Mesothelial cell of epicardium (in vitro differentiated cells): ENCODE measurements at regions not wholly inside any gene's neighbourhood (a gene's known extent, or its start where the extent isn't known, plus 50 kb on each side); places are given as distances from the start of the nearest gene placed in this dataset.
A peak's percentile ranks its signal among the peaks of the same experiment; 100 is the strongest.

Source experiments
- DNase-seq, 2 experiments: peaks; one replicate each; pipeline ENCODE4 v3.0.0; 2021; ENCODE audit warnings: low spot score in 2 of 2; ENCODE audit not compliant: unreplicated experiment in 2 of 2
- H3K27ac Mint-ChIP-seq: 2 replicates; pipeline ENCODE4 v1.8.0; 2021; ENCODE audit warnings: mixed read lengths
- H3K27me3 Mint-ChIP-seq: 2 replicates; pipeline ENCODE4 v1.8.0; 2021; ENCODE audit warnings: low read depth, mixed read lengths
- H3K36me3 Mint-ChIP-seq: 2 replicates; pipeline ENCODE4 v1.8.0; 2021; ENCODE audit warnings: mixed read lengths
- H3K4me1 Mint-ChIP-seq: 2 replicates; pipeline ENCODE4 v1.8.0; 2021; ENCODE audit warnings: mixed read lengths
- H3K4me3 Mint-ChIP-seq: 2 replicates; pipeline ENCODE4 v1.8.0; 2021; ENCODE audit warnings: mild to moderate bottlenecking, moderate library complexity, mixed read lengths
- H3K9me3 Mint-ChIP-seq: 2 replicates; pipeline ENCODE4 v1.8.0; 2021; ENCODE audit warnings: mixed read lengths
- TF ChIP-seq, protein P1 (sequence below): fragments of 200-600 bp; sonication (generic); IDR thresholded peaks from one replicate; pipeline ENCODE4 v1.5.0; 2021; ENCODE audit warnings: antibody characterized with exemption; ENCODE audit not compliant: unreplicated experiment

DNA sequence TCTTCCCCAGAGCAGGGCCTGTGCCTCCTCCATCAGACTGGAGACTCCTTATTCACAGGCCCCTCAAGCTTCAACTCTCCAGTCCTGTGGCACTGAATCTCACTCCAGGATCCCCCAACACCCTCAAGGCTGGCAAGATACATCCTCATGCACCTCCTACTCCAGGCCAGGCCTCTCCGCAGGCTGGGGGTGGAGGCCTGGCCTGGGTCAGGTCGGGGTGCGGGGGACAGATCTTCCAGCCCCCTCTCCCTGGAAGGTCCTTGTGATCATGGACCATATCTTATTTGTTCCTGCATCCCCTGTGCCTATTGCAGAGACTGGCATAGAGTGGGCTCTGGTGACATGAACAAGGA lies 147.3 kb downstream of the SMAD6 start:
- H3K27me3 Mint-ChIP-seq = no peaks in the 10 kb centered on the region
- no peak overlapping the region for H3K4me3 Mint-ChIP-seq
- H3K9me3 Mint-ChIP-seq = no peaks in the 10 kb centered on the region
- no peaks in the 10 kb centered on the region for H3K36me3 Mint-ChIP-seq
- H3K4me1 Mint-ChIP-seq = peaks cover 73% of the 10 kb centered on the region
- no peak for DNase-seq
- TF ChIP-seq, protein P1, sequence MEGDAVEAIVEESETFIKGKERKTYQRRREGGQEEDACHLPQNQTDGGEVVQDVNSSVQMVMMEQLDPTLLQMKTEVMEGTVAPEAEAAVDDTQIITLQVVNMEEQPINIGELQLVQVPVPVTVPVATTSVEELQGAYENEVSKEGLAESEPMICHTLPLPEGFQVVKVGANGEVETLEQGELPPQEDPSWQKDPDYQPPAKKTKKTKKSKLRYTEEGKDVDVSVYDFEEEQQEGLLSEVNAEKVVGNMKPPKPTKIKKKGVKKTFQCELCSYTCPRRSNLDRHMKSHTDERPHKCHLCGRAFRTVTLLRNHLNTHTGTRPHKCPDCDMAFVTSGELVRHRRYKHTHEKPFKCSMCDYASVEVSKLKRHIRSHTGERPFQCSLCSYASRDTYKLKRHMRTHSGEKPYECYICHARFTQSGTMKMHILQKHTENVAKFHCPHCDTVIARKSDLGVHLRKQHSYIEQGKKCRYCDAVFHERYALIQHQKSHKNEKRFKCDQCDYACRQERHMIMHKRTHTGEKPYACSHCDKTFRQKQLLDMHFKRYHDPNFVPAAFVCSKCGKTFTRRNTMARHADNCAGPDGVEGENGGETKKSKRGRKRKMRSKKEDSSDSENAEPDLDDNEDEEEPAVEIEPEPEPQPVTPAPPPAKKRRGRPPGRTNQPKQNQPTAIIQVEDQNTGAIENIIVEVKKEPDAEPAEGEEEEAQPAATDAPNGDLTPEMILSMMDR = no peak
- peak overlapping the region; percentile 97 for H3K27ac Mint-ChIP-seq

DNA sequence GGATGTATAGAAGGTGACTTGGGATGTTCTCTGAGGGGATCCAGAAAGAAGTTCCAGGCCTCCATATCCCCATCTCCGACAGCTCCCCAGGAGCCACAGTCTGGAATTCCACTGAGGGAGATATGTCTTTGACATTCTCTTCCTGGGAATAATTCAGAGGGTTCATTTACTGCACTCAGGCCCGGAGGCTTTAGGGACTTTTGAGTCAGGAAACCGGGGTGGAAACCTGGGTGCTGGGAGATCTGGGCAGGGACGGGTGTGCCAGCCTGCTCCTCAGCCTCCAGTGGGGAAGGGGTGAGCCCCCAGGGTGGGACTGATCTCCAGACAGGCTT lies 147.7 kb downstream of the SMAD6 start:
- H3K4me3 Mint-ChIP-seq = peak overlapping the region; percentile 30
- TF ChIP-seq, protein P1 = no peak
- peaks cover 72% of the 10 kb centered on the region for H3K4me1 Mint-ChIP-seq
- peak overlapping the region; percentile 97 for H3K27ac Mint-ChIP-seq
- no peaks in the 10 kb centered on the region for H3K36me3 Mint-ChIP-seq
- H3K9me3 Mint-ChIP-seq = no peaks in the 10 kb centered on the region
- H3K27me3 Mint-ChIP-seq = no peaks in the 10 kb centered on the region
- DNase-seq = no peak

GRCh38 chr15:66850078-66850991 lies 148.3 kb downstream of the SMAD6 start:
- Mint-ChIP-seq H3K4me1 (peaks cover 72% of the 10 kb centered on the region), H3K36me3 (no peaks in the 10 kb centered on the region), H3K4me3 (peak overlapping the region; percentile 30), H3K9me3 (no peaks in the 10 kb centered on the region), H3K27ac (peak overlapping the region; percentile 97), H3K27me3 (no peaks in the 10 kb centered on the region)
- TF ChIP-seq, protein P1 = no peak
- DNase-seq = no peak

DNA sequence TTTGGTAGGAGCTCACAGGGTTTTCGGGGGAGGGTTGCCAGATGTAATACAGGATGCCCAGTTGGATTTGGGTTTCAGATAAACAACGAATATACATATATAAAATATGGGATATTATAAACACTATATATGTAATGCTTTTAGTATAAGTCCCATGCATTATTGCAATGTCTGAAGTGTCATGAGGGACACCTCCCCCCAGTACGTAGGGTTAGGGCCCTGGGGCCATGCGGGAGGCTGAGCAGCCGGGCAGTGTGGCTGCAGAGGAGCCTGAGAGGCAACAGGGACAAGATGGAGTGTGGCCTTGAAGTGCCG lies 148.9 kb downstream of the SMAD6 start:
- no peak for DNase-seq
- Mint-ChIP-seq H3K27me3 (no peaks in the 10 kb centered on the region), H3K4me3 (peak overlapping the region; percentile 38), H3K4me1 (peaks cover 69% of the 10 kb centered on the region), H3K36me3 (no peaks in the 10 kb centered on the region), H3K9me3 (no peaks in the 10 kb centered on the region), H3K27ac (peak overlapping the region; percentile 97)
- TF ChIP-seq, protein P1 = no peak

DNA sequence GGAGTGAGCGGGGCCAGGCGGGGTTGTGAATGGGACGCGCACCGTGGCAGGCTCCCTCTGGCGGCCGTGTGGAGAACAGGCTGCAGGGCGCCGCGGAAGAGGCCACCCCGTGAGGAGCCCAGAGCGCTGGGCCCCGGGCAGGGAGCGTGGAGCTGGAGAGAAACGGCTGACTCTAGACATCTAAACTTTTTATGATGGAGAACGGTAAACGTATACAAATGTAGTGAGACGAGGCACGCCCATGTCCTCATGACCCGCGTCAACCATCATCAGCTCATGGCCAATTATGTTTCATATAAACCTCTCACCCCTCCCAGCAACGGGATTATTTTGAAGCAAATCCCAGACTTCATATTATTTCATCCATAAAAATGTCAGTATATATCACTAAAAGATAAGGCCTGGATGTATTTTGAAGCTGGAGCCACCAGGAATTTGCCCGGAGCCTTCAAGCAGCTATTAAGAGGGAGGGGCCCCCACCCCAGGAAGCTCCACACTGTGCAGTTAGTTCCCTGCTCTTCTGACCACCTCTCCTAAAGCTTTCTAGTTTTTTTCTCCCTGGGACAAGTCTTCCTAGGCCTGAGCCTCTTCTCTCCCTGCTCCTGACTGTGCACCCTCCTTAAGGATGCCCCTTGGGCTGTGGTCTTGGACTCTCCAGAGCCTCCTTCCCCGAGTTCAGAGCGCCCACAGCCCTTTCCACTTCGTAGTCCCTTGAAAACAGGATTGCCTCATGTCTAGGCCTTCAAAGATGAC lies 149.5 kb downstream of the SMAD6 start:
- H3K4me3 Mint-ChIP-seq = peak overlapping the region; percentile 38
- H3K9me3 Mint-ChIP-seq = no peaks in the 10 kb centered on the region
- peak; percentile 87 to 94 for DNase-seq
- H3K27me3 Mint-ChIP-seq = no peaks in the 10 kb centered on the region
- TF ChIP-seq, protein P1 = peak; percentile 93
- H3K36me3 Mint-ChIP-seq = no peaks in the 10 kb centered on the region
- peaks cover 69% of the 10 kb centered on the region for H3K4me1 Mint-ChIP-seq
- H3K27ac Mint-ChIP-seq = peak overlapping the region; percentile 97
